GM12873 (cell line): ENCODE measurements at regions not wholly inside any gene's neighbourhood (a gene's known extent, or its start where the extent isn't known, plus 50 kb on each side); places are given as distances from the start of the nearest gene placed in this dataset.

Source experiments
- TF ChIP-seq, protein P1 (sequence below): IDR thresholded peaks from 2 replicates; pipeline ENCODE4 v1.5.1; 2012; ENCODE audit warnings: low read depth, mild to moderate bottlenecking, moderate library complexity, low read length, control low read depth; ENCODE audit not compliant: insufficient read depth; ENCODE audit errors: missing control alignments

DNA sequence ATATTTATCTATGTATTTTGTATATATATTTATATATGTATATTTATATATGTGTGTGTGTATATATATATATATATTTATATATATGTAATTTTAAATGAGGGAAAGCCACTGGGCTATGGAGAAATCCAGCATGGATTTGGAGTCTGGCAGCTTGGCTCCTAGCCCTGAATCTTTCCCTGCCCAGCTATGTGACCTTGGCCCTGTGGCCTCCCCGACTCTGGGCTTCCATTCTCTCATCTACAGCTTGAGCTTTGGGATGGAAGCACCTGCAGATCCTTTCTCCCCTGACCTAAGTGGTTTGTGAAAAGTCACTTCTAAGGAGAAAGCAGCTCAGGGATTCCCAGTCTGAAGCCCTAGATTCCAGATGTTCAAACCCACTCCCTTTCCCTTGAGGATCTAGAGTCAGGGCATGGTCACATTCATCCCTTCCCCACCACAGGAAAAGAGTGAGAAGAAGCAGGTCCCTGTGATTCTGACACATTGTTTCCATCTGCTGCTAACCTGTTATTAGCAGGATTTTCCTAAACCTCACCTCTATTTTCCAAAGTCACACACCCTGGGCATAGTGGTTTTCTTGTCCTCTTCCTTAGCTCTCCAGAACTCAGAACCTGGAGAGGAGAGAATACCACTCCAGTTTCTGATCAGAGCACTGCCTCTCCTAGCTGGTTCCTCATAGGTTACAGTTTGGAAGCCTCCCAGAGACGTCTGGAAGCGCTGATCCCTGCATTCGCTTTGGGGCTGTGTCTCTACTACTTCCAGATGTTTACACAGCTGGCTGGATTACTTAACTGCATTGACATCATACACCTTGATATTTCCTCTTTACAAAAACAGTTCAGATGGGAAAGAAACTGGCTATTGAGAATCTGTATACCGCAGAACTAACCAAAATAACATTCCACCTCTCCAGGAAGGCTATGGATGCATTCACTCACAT is 327.5 kb upstream of the ZMIZ1 start:
- TF ChIP-seq, protein P1, sequence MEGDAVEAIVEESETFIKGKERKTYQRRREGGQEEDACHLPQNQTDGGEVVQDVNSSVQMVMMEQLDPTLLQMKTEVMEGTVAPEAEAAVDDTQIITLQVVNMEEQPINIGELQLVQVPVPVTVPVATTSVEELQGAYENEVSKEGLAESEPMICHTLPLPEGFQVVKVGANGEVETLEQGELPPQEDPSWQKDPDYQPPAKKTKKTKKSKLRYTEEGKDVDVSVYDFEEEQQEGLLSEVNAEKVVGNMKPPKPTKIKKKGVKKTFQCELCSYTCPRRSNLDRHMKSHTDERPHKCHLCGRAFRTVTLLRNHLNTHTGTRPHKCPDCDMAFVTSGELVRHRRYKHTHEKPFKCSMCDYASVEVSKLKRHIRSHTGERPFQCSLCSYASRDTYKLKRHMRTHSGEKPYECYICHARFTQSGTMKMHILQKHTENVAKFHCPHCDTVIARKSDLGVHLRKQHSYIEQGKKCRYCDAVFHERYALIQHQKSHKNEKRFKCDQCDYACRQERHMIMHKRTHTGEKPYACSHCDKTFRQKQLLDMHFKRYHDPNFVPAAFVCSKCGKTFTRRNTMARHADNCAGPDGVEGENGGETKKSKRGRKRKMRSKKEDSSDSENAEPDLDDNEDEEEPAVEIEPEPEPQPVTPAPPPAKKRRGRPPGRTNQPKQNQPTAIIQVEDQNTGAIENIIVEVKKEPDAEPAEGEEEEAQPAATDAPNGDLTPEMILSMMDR = no peak

DNA sequence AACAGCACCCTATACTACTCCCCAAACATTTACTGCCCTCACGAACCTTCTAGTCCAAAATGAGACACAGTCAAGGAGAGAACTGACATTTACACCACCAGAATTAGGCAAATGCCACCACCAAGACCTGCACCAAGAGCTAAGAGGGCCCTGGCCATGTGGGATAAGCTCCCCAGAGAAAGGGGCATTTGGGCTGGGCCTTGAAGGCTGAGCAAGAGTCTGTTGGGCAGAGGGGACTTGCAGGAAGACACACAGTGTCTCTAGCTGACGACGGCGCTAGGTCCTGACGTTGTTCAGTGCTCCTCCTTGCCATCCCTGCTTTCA is 326.4 kb upstream of the ZMIZ1 start:
- TF ChIP-seq, protein P1 = no peak

DNA sequence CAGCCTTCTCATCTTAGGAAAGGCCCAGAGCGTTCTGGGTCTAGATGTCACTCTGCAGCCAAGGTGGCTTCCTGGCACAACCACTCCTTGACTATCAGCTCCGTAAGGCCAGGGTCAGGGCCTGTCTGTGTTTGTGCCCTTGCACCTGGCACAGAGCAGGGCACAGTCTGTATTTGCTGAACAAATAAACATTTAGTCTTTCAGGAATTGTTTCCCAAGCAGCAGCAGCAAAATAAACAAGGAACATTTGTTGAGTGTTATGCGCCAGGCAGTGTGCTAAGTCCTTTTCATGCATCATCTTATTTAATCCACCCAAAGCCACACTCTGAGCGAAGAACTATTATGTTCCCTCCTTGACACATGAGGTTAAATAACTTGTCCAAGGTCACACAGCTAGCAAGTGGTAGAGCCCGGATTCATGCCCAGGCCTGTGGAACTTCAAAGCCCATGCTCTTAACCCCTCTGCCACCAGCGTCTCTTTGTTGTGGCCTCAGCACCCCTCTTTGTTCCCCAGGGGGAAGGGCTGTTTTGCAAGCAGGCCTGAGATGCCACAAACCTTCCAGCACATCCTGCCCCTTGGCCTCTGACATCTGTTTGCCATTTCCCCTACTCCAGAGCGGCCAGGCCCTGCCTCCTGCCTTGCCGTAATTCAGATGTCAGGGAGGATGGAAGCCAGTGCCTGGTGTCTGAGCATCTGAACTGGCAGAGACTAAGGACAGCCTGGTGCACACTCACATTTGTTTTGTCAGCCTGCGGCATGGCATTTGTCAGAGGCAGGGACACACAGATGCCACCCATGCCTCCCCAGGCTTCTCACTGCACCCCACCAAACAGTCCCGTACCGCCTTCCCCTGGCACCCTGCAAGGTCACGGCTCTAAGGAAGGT is 325.8 kb upstream of the ZMIZ1 start:
- TF ChIP-seq, protein P1 = no peak

DNA sequence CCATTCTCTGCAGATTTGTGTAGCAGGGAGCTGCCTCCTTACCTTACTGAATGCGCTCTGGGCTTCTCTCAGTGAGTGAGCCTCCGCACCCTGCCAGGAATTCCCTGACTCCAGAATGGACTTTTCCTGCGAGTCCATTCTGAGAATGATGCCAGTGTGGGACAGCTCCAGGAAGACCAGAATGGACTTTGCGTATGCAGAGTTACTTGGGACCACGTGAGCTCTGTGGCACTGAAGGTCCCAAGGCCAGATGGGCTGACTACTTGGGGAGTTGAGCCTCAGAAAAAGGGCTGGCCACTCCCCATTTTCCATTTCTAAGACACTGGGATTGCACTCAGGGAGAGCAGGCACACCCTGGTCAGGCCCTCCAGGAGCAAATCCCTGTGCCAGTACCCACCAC is 324.7 kb upstream of the ZMIZ1 start:
- TF ChIP-seq, protein P1 = no peak

DNA sequence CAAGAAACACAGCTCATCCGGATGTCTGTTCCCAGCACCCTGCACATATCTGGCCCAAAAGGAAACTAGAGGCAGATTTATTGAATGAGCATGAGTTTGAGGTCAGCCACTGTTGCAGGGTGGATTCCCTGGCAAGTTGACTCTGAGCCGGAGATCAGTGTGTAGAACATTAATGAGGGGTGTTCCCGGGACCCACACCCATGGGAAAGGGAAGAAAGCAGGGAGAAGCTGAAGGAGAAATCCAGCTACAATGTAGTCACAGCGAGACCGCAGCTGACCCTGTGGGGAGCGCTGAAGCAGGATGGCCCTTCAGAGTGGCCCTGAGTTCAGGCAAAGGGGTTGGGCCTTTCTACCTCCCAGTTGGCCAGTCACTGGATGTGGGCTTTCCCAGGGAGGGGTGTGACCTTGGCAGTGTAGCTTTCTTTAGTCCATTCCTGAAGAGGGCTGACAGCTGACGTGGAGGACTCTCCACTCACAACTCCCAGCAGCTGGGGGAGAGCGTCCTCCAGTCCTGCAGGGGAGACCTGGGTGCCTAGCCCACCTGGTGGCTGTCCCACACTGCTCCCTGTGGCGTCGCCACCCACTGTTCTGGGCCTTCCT is 324.2 kb upstream of the ZMIZ1 start:
- TF ChIP-seq, protein P1 = no peak

DNA sequence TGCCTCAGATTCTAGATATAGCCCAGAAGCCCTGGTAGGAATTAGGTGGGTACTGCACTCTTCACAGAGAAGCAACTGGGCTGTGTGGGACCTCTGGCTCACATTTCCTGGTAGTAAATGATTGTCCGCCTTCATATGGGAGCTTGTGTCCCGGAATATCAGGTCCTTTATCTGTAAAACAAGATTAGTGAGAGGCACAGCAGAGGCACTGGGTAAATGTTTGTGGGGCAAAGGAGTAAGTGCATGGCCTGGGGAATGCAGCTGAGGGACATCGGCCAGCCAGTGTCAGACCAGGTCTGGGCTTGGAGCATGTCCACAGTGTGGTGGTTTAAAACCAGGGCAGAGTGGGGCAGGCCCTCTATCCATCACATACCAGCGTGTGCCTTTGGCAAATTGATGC is 323.3 kb upstream of the ZMIZ1 start:
- TF ChIP-seq, protein P1 = no peak
